ENCODE measurements at regions not wholly inside any gene's neighbourhood (a gene's known extent, or its start where the extent isn't known, plus 50 kb on each side); places are given as distances from the start of the nearest gene placed in this dataset.
"Not testable (repeated sequence)": the region's sequence is repeated elsewhere in the genome, so short reads cannot be mapped to it uniquely, and the experiment has no call there.

GRCh38 chr17:20941872-20942271 lies 100.9 kb downstream of the USP22 start:
- peaks cover 24% of the 10 kb centered on the region for H3K36me3 Mint-ChIP-seq
- H3K27me3 Mint-ChIP-seq = no peaks in the 10 kb centered on the region
- peaks cover 6% of the 10 kb centered on the region for H3K9me3 Mint-ChIP-seq
- no peak for DNase-seq (ENCODE audit: extremely low spot score, unreplicated experiment)
- H3K27ac Mint-ChIP-seq = no peak overlapping the region
- TF ChIP-seq CTCF (conservative IDR thresholded peaks at IDR 0.05) = no peak
- no peak overlapping the region for H3K4me3 Mint-ChIP-seq
- peaks cover 7% of the 10 kb centered on the region for H3K4me1 Mint-ChIP-seq (ENCODE audit: unreplicated experiment)

GRCh38 chr17:20944014-20944865 lies 98.6 kb downstream of the USP22 start:
- Mint-ChIP-seq H3K9me3 (peaks cover 6% of the 10 kb centered on the region), H3K4me3 (no peak overlapping the region), H3K27ac (no peak overlapping the region), H3K4me1 (ENCODE audit: unreplicated experiment) (peaks cover 7% of the 10 kb centered on the region), H3K36me3 (peaks cover 19% of the 10 kb centered on the region), H3K27me3 (no peaks in the 10 kb centered on the region)
- TF ChIP-seq CTCF (conservative IDR thresholded peaks at IDR 0.05) = peak; percentile 33
- DNase-seq (ENCODE audit: extremely low spot score, unreplicated experiment) = no peak

GRCh38 chr17:20947708-20948107 lies 95.1 kb downstream of the USP22 start:
- H3K27me3 Mint-ChIP-seq; H3K9me3 Mint-ChIP-seq; H3K4me3 Mint-ChIP-seq; H3K27ac Mint-ChIP-seq; DNase-seq (ENCODE audit: extremely low spot score, unreplicated experiment): not testable (repeated sequence)
- peaks cover 19% of the 10 kb centered on the region for H3K36me3 Mint-ChIP-seq
- H3K4me1 Mint-ChIP-seq (ENCODE audit: unreplicated experiment) = peaks cover 12% of the 10 kb centered on the region

GRCh38 chr17:20948984-20949777 lies 93.6 kb downstream of the USP22 start:
- peaks cover 19% of the 10 kb centered on the region for H3K36me3 Mint-ChIP-seq
- peaks cover 12% of the 10 kb centered on the region for H3K4me1 Mint-ChIP-seq (ENCODE audit: unreplicated experiment)
- H3K27ac Mint-ChIP-seq = no peak overlapping the region
- no peaks in the 10 kb centered on the region for H3K27me3 Mint-ChIP-seq
- no peak for TF ChIP-seq CTCF (conservative IDR thresholded peaks at IDR 0.05)
- no peak for DNase-seq (ENCODE audit: extremely low spot score, unreplicated experiment)
- peaks cover 6% of the 10 kb centered on the region for H3K9me3 Mint-ChIP-seq
- H3K4me3 Mint-ChIP-seq = no peak overlapping the region

Data from type B pancreatic cell (in vitro differentiated cells).